Esophagus muscularis mucosa (tissue), 4 donors: ENCODE measurements at regions not wholly inside any gene's neighbourhood (a gene's known extent, or its start where the extent isn't known, plus 50 kb on each side); places are given as distances from the start of the nearest gene placed in this dataset.

Source experiments
- EP300 ChIP-seq: sonication (generic); formaldehyde crosslinking; IDR thresholded peaks from one replicate; pipeline ENCODE4 v1.6.1; 2017; ENCODE audit warnings: antibody characterized with exemption
- POLR2A ChIP-seq: fragments of 450-650 bp; IDR thresholded peaks from one replicate; pipeline ENCODE4 v1.6.1; 2017; ENCODE audit warnings: antibody characterized with exemption, moderate library complexity, mild to moderate bottlenecking, low read depth
- POLR2AphosphoS5 ChIP-seq, 2 donors: sonication (generic); formaldehyde crosslinking; IDR thresholded peaks; one replicate each; pipeline ENCODE4 v1.6.1; 2017; ENCODE audit warnings: antibody characterized with exemption in 2 of 2
- TF ChIP-seq, protein P1 (sequence below), 3 experiments: fragments of 200-600 bp in 2 of 3; fragments of 450-650 bp in 1 of 3; sonication (generic) in 2 of 3; IDR thresholded peaks; one replicate each; pipeline ENCODE4 v1.5.1; 2017 to 2019; ENCODE audit warnings: antibody characterized with exemption in 3 of 3, mild to moderate bottlenecking in 2 of 3, moderate library complexity in 1 of 3

DNA sequence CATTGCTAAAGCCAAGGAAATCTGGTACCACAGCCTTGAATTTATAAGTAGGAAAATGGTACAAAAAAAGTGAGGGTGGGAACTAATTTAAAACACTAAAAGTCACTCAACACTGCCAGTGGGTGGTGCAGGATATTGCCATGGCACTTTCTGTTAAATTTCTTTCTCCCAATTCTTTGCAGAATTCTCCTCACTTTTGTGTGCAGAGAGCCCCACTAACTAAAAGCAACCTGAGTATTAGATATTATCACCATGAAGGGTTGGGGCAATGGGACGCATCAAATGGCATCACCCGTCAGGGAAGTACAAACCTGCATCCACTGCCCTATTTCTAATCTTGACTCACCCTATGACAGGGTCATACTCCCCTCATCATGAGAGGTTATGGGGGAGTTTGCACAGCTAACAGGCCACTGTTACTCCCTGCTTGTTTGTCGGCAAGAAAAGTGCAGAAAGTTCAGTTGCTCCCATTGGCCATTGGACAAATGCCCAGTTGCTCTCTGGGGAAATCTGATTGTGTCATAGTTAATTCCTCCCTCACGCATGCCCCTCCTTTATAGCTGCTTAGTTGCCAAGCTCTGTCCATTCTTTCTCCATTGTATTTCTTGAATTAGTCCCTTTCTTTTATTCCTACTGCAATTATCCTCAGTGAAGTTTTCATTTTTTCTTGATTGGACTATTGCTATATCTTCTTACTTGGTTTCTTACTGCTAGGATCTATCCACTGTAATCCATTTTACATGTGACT is 93.8 kb upstream of the BLID start:
- TF ChIP-seq, protein P1, sequence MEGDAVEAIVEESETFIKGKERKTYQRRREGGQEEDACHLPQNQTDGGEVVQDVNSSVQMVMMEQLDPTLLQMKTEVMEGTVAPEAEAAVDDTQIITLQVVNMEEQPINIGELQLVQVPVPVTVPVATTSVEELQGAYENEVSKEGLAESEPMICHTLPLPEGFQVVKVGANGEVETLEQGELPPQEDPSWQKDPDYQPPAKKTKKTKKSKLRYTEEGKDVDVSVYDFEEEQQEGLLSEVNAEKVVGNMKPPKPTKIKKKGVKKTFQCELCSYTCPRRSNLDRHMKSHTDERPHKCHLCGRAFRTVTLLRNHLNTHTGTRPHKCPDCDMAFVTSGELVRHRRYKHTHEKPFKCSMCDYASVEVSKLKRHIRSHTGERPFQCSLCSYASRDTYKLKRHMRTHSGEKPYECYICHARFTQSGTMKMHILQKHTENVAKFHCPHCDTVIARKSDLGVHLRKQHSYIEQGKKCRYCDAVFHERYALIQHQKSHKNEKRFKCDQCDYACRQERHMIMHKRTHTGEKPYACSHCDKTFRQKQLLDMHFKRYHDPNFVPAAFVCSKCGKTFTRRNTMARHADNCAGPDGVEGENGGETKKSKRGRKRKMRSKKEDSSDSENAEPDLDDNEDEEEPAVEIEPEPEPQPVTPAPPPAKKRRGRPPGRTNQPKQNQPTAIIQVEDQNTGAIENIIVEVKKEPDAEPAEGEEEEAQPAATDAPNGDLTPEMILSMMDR (IDR thresholded peaks at IDR 0.05) = no peak
- TF ChIP-seq POLR2AphosphoS5 (IDR thresholded peaks at IDR 0.05) (peak in 1 of 2 donors; percentile 56), EP300 (no peak), POLR2A (no peak)
